A673 (cell line): ENCODE measurements at regions not wholly inside any gene's neighbourhood (a gene's known extent, or its start where the extent isn't known, plus 50 kb on each side); places are given as distances from the start of the nearest gene placed in this dataset.

ENCODE experiments used
- EZH2 ChIP-seq: fragments of 200-600 bp; sonication (generic); IDR thresholded peaks from 2 replicates; pipeline ENCODE4 v1.6.1; 2017; ENCODE audit warnings: borderline replicate concordance, low read depth, mild to moderate bottlenecking, mixed read lengths, antibody characterized with exemption, low read length; ENCODE audit not compliant: poor library complexity, severe bottlenecking
- TF ChIP-seq, protein P1 (sequence below): fragments of 300-800, 200-600 bp; sonication (generic); conservative IDR thresholded peaks from 2 replicates; pipeline ENCODE4 v1.5.1; 2017; ENCODE audit warnings: low read depth, mild to moderate bottlenecking, antibody characterized with exemption, low read length, moderate library complexity, mixed read lengths

DNA sequence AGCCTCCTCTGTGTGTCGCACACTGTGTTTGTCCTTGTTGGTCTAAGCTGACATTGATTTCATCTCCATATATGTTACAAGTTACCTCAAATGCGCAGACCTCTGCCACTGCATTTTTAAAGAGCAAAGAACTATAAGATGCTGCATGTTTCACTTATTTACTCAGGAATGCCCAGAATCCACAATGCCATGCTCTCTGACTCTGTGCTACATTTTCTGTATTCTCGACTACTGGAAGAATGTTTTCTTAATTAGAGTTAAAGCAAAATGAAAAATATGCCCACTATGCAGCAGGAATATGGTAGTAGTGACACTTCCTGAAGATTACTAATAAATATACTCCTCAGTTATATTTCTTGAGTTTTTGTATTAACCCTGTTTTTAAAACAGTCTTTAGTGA, 296.4 kb downstream of the HACE1 start:
- TF ChIP-seq, protein P1, sequence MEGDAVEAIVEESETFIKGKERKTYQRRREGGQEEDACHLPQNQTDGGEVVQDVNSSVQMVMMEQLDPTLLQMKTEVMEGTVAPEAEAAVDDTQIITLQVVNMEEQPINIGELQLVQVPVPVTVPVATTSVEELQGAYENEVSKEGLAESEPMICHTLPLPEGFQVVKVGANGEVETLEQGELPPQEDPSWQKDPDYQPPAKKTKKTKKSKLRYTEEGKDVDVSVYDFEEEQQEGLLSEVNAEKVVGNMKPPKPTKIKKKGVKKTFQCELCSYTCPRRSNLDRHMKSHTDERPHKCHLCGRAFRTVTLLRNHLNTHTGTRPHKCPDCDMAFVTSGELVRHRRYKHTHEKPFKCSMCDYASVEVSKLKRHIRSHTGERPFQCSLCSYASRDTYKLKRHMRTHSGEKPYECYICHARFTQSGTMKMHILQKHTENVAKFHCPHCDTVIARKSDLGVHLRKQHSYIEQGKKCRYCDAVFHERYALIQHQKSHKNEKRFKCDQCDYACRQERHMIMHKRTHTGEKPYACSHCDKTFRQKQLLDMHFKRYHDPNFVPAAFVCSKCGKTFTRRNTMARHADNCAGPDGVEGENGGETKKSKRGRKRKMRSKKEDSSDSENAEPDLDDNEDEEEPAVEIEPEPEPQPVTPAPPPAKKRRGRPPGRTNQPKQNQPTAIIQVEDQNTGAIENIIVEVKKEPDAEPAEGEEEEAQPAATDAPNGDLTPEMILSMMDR, result no peak
- TF ChIP-seq EZH2, result no peak
